NCI-H2171 treated with DMSO at 0.1 percent for 48 hours (cell line): ENCODE measurements at regions not wholly inside any gene's neighbourhood (a gene's known extent, or its start where the extent isn't known, plus 50 kb on each side); places are given as distances from the start of the nearest gene placed in this dataset.

Experiments
- DNase-seq: peaks from one replicate; lab custom pipeline; 2025; lab: John Stamatoyannopoulos, UW

- DNase-seq = peak; percentile 72
Observed at GRCh38 chr2:149743842-149744448, 156.4 kb upstream of the MMADHC start.

GRCh38 chr2:149741646-149742045, 154.1 kb upstream of the MMADHC start:
- no peak for DNase-seq

- no peak for DNase-seq
Observed at GRCh38 chr2:149740490-149740889, 152.9 kb upstream of the MMADHC start.

GRCh38 chr2:149739883-149740265, 152.3 kb upstream of the MMADHC start:
- DNase-seq = no peak

GRCh38 chr2:149739171-149739882, 151.8 kb upstream of the MMADHC start:
- DNase-seq = peak; percentile 22

- no peak for DNase-seq
Observed at GRCh38 chr2:149738767-149739166, 151.2 kb upstream of the MMADHC start.

GRCh38 chr2:149737896-149738295, 150.3 kb upstream of the MMADHC start:
- no peak for DNase-seq

- no peak for DNase-seq
Observed at GRCh38 chr2:149735237-149735958, 147.8 kb upstream of the MMADHC start.

- no peak for DNase-seq
Observed at GRCh38 chr2:149733936-149734685, 146.5 kb upstream of the MMADHC start.

- DNase-seq = no peak
Observed at GRCh38 chr2:149732730-149733290, 145.2 kb upstream of the MMADHC start.

- DNase-seq = no peak
Observed at GRCh38 chr2:149732001-149732685, 144.6 kb upstream of the MMADHC start.

GRCh38 chr2:149731079-149731478, 143.5 kb upstream of the MMADHC start:
- no peak for DNase-seq

GRCh38 chr2:149729586-149729985, 142.0 kb upstream of the MMADHC start:
- no peak for DNase-seq

GRCh38 chr2:149727927-149728326, 140.4 kb upstream of the MMADHC start:
- no peak for DNase-seq

- DNase-seq = no peak
Observed at GRCh38 chr2:149725234-149725633, 137.7 kb upstream of the MMADHC start.

- no peak for DNase-seq
Observed at GRCh38 chr2:149724091-149724490, 136.5 kb upstream of the MMADHC start.

GRCh38 chr2:149720615-149721014, 133.0 kb upstream of the MMADHC start:
- no peak for DNase-seq

GRCh38 chr2:149719695-149720094, 132.1 kb upstream of the MMADHC start:
- no peak for DNase-seq

GRCh38 chr2:149716687-149717086, 129.1 kb upstream of the MMADHC start:
- no peak for DNase-seq

GRCh38 chr2:149715894-149716293, 128.3 kb upstream of the MMADHC start:
- no peak for DNase-seq

- DNase-seq = peak; percentile 22
Observed at GRCh38 chr2:149715005-149715592, 127.5 kb upstream of the MMADHC start.
